Adrenal gland (tissue), 9 donors: ENCODE measurements at regions not wholly inside any gene's neighbourhood (a gene's known extent, or its start where the extent isn't known, plus 50 kb on each side); places are given as distances from the start of the nearest gene placed in this dataset.

ENCODE experiments used
- DNase-seq, 7 donors: peaks; one replicate each; pipeline ENCODE4 v3.0.0-alpha.2; 2019 to 2020
- H3K27ac ChIP-seq, 5 donors: fragments of 200-600 bp; sonication (generic) in 4 of 5; 1 replicate in 3 of 5; 2 replicates in 2 of 5; pipeline versions ENCODE4 v1.5.1 to v1.8.0; 2016 to 2020; ENCODE audit warnings: mild to moderate bottlenecking in 1 of 5
- H3K27me3 ChIP-seq: fragments of 200-600 bp; 2 replicates; pipeline ENCODE4 v1.8.0; 2021
- H3K36me3 ChIP-seq, 2 donors: fragments of 200-600 bp; replicated peaks in 1 of 2; 1 replicate in 1 of 2; 2 replicates in 1 of 2; pipeline versions ENCODE4 v1.5.1 to v1.8.0; 2018 to 2022
- H3K4me1 ChIP-seq, 2 donors: fragments of 200-600 bp; replicated peaks in 1 of 2; 1 replicate in 1 of 2; 2 replicates in 1 of 2; pipeline versions ENCODE4 v1.5.1 to v1.8.0; 2018 to 2021
- H3K4me3 ChIP-seq, 4 donors: fragments of 200-600 bp; sonication (generic) in 3 of 4; one replicate each; pipeline ENCODE4 v1.5.1; 2016 to 2018
- H3K9me3 ChIP-seq, 3 donors: fragments of 200-600 bp; sonication (generic) in 1 of 3; replicated peaks in 1 of 3; 1 replicate in 2 of 3; 2 replicates in 1 of 3; pipeline versions ENCODE4 v1.5.1 to v1.8.0; 2016 to 2021
- POLR2A ChIP-seq, 2 donors: fragments of 450-650 bp; IDR thresholded peaks; one replicate each; pipeline ENCODE4 v1.6.1; 2017; ENCODE audit warnings: antibody characterized with exemption in 2 of 2, mild to moderate bottlenecking in 2 of 2, moderate library complexity in 1 of 2
- WGBS, 4 donors: extraction: QIAGEN DNeasy Blood & Tissue Kit in 2 of 4; methylation state at CpG; one replicate each; pipeline versions ENCODE4 v1.1.5 to v1.1.7; 2013 to 2017; 5-methylcytosine and 5-hydroxymethylcytosine counted together
- intact Hi-C, 2 donors: fragments of 100-400 bp; cut with DNase I; formaldehyde crosslinking; loops; one replicate each; pipeline versions ENCODE4 v1.14.1 to v1.15.0; 2022 to 2023
- TF ChIP-seq, protein P1 (sequence below), 6 experiments: fragments of 450-650 bp in 4 of 6; fragments of 200-600 bp in 2 of 6; sonication (generic) in 1 of 6; IDR thresholded peaks; 1 replicate in 5 of 6; 2 replicates in 1 of 6; pipeline versions ENCODE4 v1.5.1 to v1.8.0; 2016 to 2021; ENCODE audit warnings: antibody characterized with exemption in 6 of 6, mild to moderate bottlenecking in 2 of 6, moderate library complexity in 1 of 6
- donor health status: healthy with polysubstance abuse.
- donor health status: Bipolar disorder and iron deficiency.
- donor health status: DM: yes; HTN: yes; CAD: no.
- donor health status: DM: no; HTN: no; CAD: no.
- donor health status: DM: no; HTN: no; CAD: no.

DNA sequence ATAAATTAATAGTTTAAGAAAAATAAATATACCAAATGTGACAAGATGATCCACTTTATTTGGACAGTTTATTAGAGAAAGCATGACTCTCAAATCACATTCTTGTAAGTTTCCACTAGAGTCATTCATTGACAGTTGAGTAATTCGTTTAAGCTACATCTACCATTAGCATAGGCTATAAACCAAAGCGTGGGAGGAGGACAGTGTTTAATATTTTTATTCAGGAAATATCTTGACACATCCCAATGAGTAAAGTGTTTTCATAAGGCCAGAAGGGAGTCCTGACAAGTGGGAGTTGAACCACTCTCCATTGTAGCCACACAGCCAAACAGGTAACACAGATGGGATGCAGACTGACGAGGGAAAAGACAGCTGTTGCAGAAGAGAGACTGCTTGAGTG lies 386.5 kb upstream of the SEMA3D start:
- DNase-seq: no peak
- intact Hi-C loops: no loop called here
- TF ChIP-seq, protein P1, sequence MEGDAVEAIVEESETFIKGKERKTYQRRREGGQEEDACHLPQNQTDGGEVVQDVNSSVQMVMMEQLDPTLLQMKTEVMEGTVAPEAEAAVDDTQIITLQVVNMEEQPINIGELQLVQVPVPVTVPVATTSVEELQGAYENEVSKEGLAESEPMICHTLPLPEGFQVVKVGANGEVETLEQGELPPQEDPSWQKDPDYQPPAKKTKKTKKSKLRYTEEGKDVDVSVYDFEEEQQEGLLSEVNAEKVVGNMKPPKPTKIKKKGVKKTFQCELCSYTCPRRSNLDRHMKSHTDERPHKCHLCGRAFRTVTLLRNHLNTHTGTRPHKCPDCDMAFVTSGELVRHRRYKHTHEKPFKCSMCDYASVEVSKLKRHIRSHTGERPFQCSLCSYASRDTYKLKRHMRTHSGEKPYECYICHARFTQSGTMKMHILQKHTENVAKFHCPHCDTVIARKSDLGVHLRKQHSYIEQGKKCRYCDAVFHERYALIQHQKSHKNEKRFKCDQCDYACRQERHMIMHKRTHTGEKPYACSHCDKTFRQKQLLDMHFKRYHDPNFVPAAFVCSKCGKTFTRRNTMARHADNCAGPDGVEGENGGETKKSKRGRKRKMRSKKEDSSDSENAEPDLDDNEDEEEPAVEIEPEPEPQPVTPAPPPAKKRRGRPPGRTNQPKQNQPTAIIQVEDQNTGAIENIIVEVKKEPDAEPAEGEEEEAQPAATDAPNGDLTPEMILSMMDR (IDR thresholded peaks at IDR 0.05): no peak
- TF ChIP-seq POLR2A (IDR thresholded peaks at IDR 0.05): no peak
- H3K27me3 ChIP-seq: no peaks in the 10 kb centered on the region
- H3K27ac ChIP-seq: no peak overlapping the region
- no peaks in the 10 kb centered on the region for H3K4me1 ChIP-seq
- no peak overlapping the region for H3K4me3 ChIP-seq
- H3K36me3 ChIP-seq: no peaks in the 10 kb centered on the region
- 75 to 85% (median 83%) methylated on average over 3 of the region's 3 CpGs for WGBS, 4 donors
- H3K9me3 ChIP-seq: no peaks in the 10 kb centered on the region

DNA sequence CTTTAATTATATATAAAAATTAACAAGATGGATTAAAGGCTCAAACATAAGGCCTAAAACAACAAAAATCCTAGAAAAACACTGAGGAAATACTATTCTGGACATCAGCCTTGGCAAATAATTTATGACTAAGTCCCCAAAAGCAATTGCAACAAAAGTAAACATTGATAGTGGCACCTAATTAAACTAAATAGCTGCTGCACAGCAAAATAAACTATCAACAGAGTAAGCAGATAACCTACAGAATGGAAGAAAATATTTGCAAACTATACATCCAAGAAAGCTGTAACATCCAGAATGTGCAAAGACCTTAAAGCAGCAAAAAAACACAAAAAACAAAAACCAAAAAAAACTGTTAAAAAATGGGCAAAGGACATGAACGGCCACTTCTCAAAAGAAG lies 384.0 kb upstream of the SEMA3D start:
- intact Hi-C loops: no loop called here
- peaks cover 0 to 6% of the 10 kb centered on the region in 2 donors for H3K4me1 ChIP-seq
- DNase-seq: no peak
- no peaks in the 10 kb centered on the region for H3K27me3 ChIP-seq
- H3K36me3 ChIP-seq: no peaks in the 10 kb centered on the region
- 63 to 85% (median 68%) methylated on average over 1 of the region's 1 CpG for WGBS, 4 donors
- H3K27ac ChIP-seq: no peak overlapping the region
- no peak overlapping the region for H3K4me3 ChIP-seq
- TF ChIP-seq, protein P1 (IDR thresholded peaks at IDR 0.05): no peak
- H3K9me3 ChIP-seq: no peaks in the 10 kb centered on the region

DNA sequence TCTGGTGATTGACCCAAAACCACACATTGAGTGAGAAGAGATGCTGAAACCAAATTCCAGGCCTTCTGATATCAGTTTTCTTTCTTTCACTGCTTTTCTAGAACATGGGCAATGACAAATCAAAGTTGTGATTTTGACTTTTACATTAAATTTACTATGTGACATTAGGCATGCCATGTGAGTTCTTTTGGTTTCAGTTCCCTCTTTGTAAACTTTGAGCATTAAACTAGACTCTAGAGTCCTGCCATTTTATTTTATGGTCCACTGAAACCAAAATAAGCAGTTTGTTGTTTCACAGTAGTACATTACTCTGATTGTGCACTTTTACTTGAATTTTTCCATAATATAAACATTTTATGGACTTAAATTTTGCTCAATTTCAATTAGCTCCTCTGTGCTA lies 381.1 kb upstream of the SEMA3D start:
- no peaks in the 10 kb centered on the region for H3K36me3 ChIP-seq
- H3K4me3 ChIP-seq: no peak overlapping the region
- TF ChIP-seq, protein P1 (IDR thresholded peaks at IDR 0.05): no peak
- no peak for TF ChIP-seq POLR2A (IDR thresholded peaks at IDR 0.05)
- H3K27me3 ChIP-seq: no peaks in the 10 kb centered on the region
- DNase-seq: no peak
- intact Hi-C loops: no loop called here
- H3K9me3 ChIP-seq: no peaks in the 10 kb centered on the region
- H3K27ac ChIP-seq: no peak overlapping the region
- H3K4me1 ChIP-seq: peaks cover 0 to 6% of the 10 kb centered on the region in 2 donors

DNA sequence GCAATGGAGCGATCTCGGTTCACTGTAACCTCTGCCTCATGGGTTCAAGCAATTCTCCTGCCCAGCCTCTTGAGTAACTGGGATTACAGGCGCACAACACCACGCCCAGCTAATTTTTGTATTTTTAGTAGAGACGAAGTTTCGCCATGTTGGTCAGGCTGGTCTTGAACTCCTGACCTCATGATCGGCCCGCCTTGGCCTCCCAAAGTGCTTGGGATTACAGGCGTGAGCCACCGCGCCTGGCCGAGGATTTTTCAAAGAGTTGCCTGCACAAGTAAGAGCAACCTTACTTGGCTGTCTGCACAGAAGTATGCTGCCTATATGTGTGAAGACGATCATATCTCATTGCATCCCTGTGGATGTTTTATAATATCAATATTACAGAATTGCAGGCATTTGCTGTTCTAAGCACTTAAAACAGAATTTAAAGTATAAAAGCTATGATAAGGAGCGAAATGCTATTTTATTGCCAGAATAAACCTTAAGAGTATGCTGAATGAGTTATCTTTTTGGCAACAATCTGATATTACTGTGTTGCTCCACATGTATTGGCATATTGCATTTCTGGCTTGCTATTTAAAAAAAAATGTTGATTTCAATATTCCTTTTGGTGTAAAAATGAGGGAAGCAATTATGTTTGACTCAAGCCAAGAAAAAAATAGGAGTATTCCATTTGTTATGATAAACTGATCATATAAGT lies 379.4 kb upstream of the SEMA3D start:
- intact Hi-C loops: no loop called here
- DNase-seq: no peak
- no peak overlapping the region for H3K27ac ChIP-seq

More for the DNA sequence above, 379.4 kb upstream of the SEMA3D start:
- WGBS, 4 donors: 81 to 86% (median 81%) methylated on average over 14 of the region's 14 CpGs
- H3K36me3 ChIP-seq: no peaks in the 10 kb centered on the region
- H3K9me3 ChIP-seq: no peaks in the 10 kb centered on the region
- peaks cover 0 to 6% of the 10 kb centered on the region in 2 donors for H3K4me1 ChIP-seq
- no peak for TF ChIP-seq POLR2A (IDR thresholded peaks at IDR 0.05)
- TF ChIP-seq, protein P1 (IDR thresholded peaks at IDR 0.05): no peak
- no peak overlapping the region for H3K4me3 ChIP-seq
- no peaks in the 10 kb centered on the region for H3K27me3 ChIP-seq
